ENCODE measurements at regions not wholly inside any gene's neighbourhood (a gene's known extent, or its start where the extent isn't known, plus 50 kb on each side); places are given as distances from the start of the nearest gene placed in this dataset.

DNA sequence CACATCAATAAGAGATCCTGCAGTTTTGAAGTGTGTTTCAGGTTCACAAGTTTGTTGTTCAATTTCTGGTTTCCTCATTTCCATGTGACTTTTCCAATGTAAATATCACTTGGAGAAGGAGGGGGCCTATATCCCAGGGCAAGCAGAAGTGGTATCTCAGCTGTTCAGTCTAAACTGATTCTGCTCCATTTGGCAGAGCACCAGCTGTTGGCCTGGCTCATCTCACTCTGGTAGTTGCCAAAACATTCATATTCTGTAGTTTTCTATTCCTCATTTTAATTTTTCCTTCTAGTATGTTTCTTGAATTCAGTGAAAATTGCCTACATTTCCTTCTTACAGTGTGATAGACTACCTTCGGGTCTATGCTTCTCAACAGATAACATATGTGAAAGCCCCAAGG is 101.8 kb upstream of the TAC1 start:
- no peaks in the 10 kb centered on the region for H3K9me3 ChIP-seq (ENCODE audit: low read length)
- ChIA-PET CTCF (no interaction called here), POLR2A (no interaction called here)
- H3K4me1 ChIP-seq (ENCODE audit: insufficient read depth, low read length): no peaks in the 10 kb centered on the region
- Mint-ChIP-seq H3K9me3 (peaks cover 2 to 5% (median 3%) of the 10 kb centered on the region in 5 donors), H3K36me3 (no peaks in the 10 kb centered on the region), H3K27me3 (peaks cover 5 to 6% of the 10 kb centered on the region in 2 donors), H3K4me1 (no peaks in the 10 kb centered on the region), H3K27ac (no peak overlapping the region), H3K4me3 (no peak overlapping the region)
- no peak for DNase-seq
- no peaks in the 10 kb centered on the region for H3K27me3 ChIP-seq (ENCODE audit: insufficient read depth, low read length, poor library complexity, severe bottlenecking)
- no peak overlapping the region for H3K4me3 ChIP-seq (ENCODE audit: low read length)
- no peak overlapping the region for H3K27ac ChIP-seq (ENCODE audit: low read depth, low read length)
- H3K36me3 ChIP-seq (ENCODE audit: insufficient read depth, low read length): no peaks in the 10 kb centered on the region

DNA sequence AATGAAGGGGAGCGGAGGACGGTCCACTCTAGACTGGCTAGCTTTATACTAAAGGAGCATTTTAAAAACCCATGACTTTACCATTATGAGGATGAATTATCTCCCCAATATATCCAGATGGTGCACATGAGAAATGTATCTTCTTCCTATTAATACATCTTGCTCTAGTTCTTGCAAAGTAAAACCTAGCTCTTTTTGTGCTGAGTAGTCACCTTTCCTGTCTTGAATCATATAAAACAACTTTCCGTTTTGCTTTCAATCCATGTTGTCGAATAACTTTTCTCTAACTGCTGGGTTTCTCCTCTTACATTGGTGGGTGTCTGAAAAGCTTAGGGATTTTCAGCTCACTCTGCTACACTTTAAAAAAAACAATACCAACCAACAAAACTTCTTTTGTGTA is 96.3 kb upstream of the TAC1 start:
- H3K27ac Mint-ChIP-seq: no peak overlapping the region
- H3K4me1 Mint-ChIP-seq: no peaks in the 10 kb centered on the region
- no peaks in the 10 kb centered on the region for H3K27me3 Mint-ChIP-seq
- no peak for DNase-seq
- CTCF ChIA-PET: no interaction called here
- H3K36me3 ChIP-seq (ENCODE audit: insufficient read depth, low read length): no peaks in the 10 kb centered on the region
- no peak overlapping the region for H3K4me3 ChIP-seq (ENCODE audit: low read length)
- H3K36me3 Mint-ChIP-seq: no peaks in the 10 kb centered on the region
- no peaks in the 10 kb centered on the region for H3K27me3 ChIP-seq (ENCODE audit: insufficient read depth, low read length, poor library complexity, severe bottlenecking)
- H3K9me3 Mint-ChIP-seq: peaks cover 0 to 3% (median 2%) of the 10 kb centered on the region in 5 donors
- no peak overlapping the region for H3K4me3 Mint-ChIP-seq
- H3K4me1 ChIP-seq (ENCODE audit: insufficient read depth, low read length): no peaks in the 10 kb centered on the region
- no peaks in the 10 kb centered on the region for H3K9me3 ChIP-seq (ENCODE audit: low read length)
- POLR2A ChIA-PET: no interaction called here
- H3K27ac ChIP-seq (ENCODE audit: low read depth, low read length): no peak overlapping the region

DNA sequence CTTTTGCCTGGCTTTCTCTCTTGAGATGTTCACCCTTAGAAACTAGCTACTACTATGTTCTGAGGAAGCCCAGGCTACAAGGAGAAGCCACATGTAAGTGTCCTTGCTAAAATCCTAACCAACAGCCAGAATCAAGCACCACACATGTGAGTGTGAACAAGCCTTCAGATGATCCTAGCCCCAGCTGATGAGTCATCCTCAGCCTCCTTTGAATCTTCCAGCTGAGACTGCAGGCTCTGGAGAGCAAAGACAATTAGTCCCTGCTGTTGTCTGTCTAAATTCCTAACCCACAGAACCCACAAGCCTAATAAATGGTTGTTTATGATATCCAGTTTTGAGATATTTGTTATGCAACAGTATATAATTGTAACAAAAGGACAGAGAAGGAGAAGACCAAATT is 92.8 kb upstream of the TAC1 start:
- Histone ChIP-seq H3K27ac (ENCODE audit: low read depth, low read length) (no peak overlapping the region), H3K27me3 (ENCODE audit: insufficient read depth, low read length, poor library complexity, severe bottlenecking) (no peaks in the 10 kb centered on the region), H3K9me3 (ENCODE audit: low read length) (no peaks in the 10 kb centered on the region), H3K4me3 (ENCODE audit: low read length) (no peak overlapping the region), H3K36me3 (ENCODE audit: insufficient read depth, low read length) (no peaks in the 10 kb centered on the region), H3K4me1 (ENCODE audit: insufficient read depth, low read length) (no peaks in the 10 kb centered on the region)
- no peaks in the 10 kb centered on the region for H3K4me1 Mint-ChIP-seq
- H3K4me3 Mint-ChIP-seq: no peak overlapping the region
- DNase-seq: no peak
- H3K36me3 Mint-ChIP-seq: no peaks in the 10 kb centered on the region
- H3K9me3 Mint-ChIP-seq: peaks cover 0 to 7% (median 2%) of the 10 kb centered on the region in 5 donors
- POLR2A ChIA-PET: no interaction called here
- no peak overlapping the region for H3K27ac Mint-ChIP-seq
- CTCF ChIA-PET: no interaction called here
- no peaks in the 10 kb centered on the region for H3K27me3 Mint-ChIP-seq

DNA sequence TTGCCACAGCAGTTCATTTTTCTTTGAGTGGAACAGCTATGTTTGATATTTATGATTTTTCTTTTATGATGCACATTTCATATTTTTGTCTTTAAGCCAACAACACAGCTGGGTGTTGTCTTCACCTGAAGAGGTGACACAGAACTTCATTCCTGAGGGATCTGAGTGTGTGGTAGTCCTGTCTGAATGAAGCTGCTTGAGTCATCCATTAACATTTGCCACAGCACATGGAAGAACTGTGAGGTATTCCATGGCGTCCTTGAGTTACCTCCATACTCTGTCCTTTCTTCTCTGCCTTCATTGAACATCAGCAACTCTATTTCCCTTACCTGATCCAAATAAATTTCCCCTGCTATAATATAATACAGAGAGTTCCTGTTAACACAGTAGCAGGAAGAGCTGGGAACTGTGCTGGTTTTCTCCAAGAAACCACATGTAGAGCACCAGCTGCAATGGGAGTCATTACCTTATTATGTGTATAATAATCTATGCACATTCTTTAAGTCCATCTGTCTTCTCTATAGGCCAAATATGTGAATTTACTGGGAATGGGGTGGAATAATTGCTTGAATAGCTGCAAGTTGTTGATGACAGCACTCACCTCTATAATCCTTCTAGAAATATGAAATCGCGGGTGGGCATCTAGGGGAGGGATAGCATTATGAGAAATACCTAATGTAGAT is 72.4 kb upstream of the TAC1 start:
- no peaks in the 10 kb centered on the region for H3K36me3 ChIP-seq (ENCODE audit: insufficient read depth, low read length)
- Mint-ChIP-seq H3K4me3 (no peak overlapping the region), H3K9me3 (peaks cover 0 to 3% (median 0%) of the 10 kb centered on the region in 5 donors), H3K4me1 (no peaks in the 10 kb centered on the region), H3K27me3 (peaks cover 0 to 6% of the 10 kb centered on the region in 2 donors), H3K27ac (no peak overlapping the region), H3K36me3 (no peaks in the 10 kb centered on the region)
- H3K27ac ChIP-seq (ENCODE audit: low read depth, low read length): no peak overlapping the region
- H3K4me1 ChIP-seq (ENCODE audit: insufficient read depth, low read length): no peaks in the 10 kb centered on the region
- ChIA-PET POLR2A (no interaction called here), CTCF (no interaction called here)
- no peak for DNase-seq
- no peak overlapping the region for H3K4me3 ChIP-seq (ENCODE audit: low read length)
- H3K9me3 ChIP-seq (ENCODE audit: low read length): no peaks in the 10 kb centered on the region
- no peaks in the 10 kb centered on the region for H3K27me3 ChIP-seq (ENCODE audit: insufficient read depth, low read length, poor library complexity, severe bottlenecking)

DNA sequence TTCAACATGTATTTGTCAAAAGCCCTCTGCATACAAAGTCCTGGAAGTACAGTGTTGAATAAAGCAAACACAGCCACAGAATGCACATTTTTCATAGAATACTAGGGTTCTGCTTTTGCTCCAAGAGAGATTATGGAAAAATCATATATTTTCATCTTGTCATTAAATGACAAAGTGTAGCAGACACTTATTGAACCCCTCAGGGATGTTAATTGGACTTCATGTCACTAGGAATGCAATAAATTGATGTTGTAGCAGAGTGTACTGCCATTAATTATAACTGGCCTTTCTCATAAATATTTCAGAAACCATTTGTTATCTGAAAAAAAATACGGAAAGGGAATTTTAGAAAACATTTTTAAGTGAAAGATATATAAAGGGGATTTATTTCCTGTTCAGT is 64.5 kb upstream of the TAC1 start:
- no peaks in the 10 kb centered on the region for H3K36me3 Mint-ChIP-seq
- no peaks in the 10 kb centered on the region for H3K36me3 ChIP-seq (ENCODE audit: insufficient read depth, low read length)
- H3K4me1 ChIP-seq (ENCODE audit: insufficient read depth, low read length): no peaks in the 10 kb centered on the region
- DNase-seq: no peak
- H3K9me3 ChIP-seq (ENCODE audit: low read length): no peaks in the 10 kb centered on the region
- no peak overlapping the region for H3K27ac Mint-ChIP-seq
- peaks cover 0 to 6% (median 0%) of the 10 kb centered on the region in 5 donors for H3K9me3 Mint-ChIP-seq
- peaks cover 0 to 1% of the 10 kb centered on the region in 2 donors for H3K27me3 Mint-ChIP-seq
- H3K4me3 Mint-ChIP-seq: no peak overlapping the region
- POLR2A ChIA-PET: no interaction called here
- no peak overlapping the region for H3K4me3 ChIP-seq (ENCODE audit: low read length)
- no peak overlapping the region for H3K27ac ChIP-seq (ENCODE audit: low read depth, low read length)
- H3K4me1 Mint-ChIP-seq: no peaks in the 10 kb centered on the region
- H3K27me3 ChIP-seq (ENCODE audit: insufficient read depth, low read length, poor library complexity, severe bottlenecking): no peaks in the 10 kb centered on the region
- CTCF ChIA-PET: no interaction called here

DNA sequence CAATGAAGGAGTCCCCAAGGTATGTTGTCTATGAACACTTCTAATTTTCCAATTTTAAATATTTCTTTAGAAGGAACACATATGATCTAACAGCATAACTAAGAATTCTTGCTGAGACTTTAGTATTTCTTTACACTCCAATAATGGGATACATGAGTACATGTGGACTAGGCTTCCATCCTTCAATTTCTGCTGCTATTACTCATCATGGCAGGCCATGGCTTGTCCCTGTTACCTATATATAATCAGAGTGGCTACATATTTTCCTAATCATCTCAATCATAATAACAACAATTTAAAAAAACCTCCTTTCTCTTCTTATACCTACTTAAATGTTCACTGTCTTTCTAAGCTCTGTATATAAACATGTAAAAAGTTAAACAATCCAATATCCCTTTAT is 60.3 kb upstream of the TAC1 start:
- Histone ChIP-seq H3K9me3 (ENCODE audit: low read length) (no peaks in the 10 kb centered on the region), H3K4me1 (ENCODE audit: insufficient read depth, low read length) (no peaks in the 10 kb centered on the region), H3K27me3 (ENCODE audit: insufficient read depth, low read length, poor library complexity, severe bottlenecking) (no peaks in the 10 kb centered on the region), H3K27ac (ENCODE audit: low read depth, low read length) (no peak overlapping the region), H3K36me3 (ENCODE audit: insufficient read depth, low read length) (no peaks in the 10 kb centered on the region), H3K4me3 (ENCODE audit: low read length) (no peak overlapping the region)
- no peak for DNase-seq
- Mint-ChIP-seq H3K4me1 (no peaks in the 10 kb centered on the region), H3K27ac (no peak overlapping the region), H3K36me3 (no peaks in the 10 kb centered on the region), H3K27me3 (no peaks in the 10 kb centered on the region), H3K9me3 (peaks cover 0 to 6% (median 0%) of the 10 kb centered on the region in 5 donors), H3K4me3 (no peak overlapping the region)
- ChIA-PET POLR2A (no interaction called here), CTCF (no interaction called here)

DNA sequence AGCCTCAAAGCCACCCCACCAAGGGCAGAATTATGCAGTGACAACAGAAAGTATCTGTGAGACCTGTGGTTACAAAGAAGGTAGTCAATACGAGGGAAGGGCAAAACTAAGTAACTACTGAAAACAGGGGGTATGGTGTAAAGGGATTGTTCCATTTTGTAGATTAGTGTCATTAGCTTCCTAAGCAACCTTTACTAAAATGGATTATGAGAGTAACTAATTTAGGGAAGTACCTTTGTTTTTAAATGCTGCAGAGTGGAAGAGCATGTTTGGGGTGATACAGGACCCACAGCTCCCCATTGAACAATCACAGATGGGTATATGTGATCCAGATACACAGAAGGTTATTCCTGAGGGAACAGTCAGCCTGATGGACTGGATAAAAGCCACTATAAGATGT is 51.3 kb upstream of the TAC1 start:
- CTCF ChIA-PET: no interaction called here
- no peak for DNase-seq
- H3K27me3 Mint-ChIP-seq: peaks cover 0 to 4% of the 10 kb centered on the region in 2 donors
- Histone ChIP-seq H3K27me3 (ENCODE audit: insufficient read depth, low read length, poor library complexity, severe bottlenecking) (no peaks in the 10 kb centered on the region), H3K9me3 (ENCODE audit: low read length) (no peaks in the 10 kb centered on the region), H3K4me3 (ENCODE audit: low read length) (no peak overlapping the region), H3K4me1 (ENCODE audit: insufficient read depth, low read length) (no peaks in the 10 kb centered on the region), H3K27ac (ENCODE audit: low read depth, low read length) (no peak overlapping the region), H3K36me3 (ENCODE audit: insufficient read depth, low read length) (no peaks in the 10 kb centered on the region)
- no peak overlapping the region for H3K27ac Mint-ChIP-seq
- H3K4me3 Mint-ChIP-seq: no peak overlapping the region
- POLR2A ChIA-PET: no interaction called here
- no peaks in the 10 kb centered on the region for H3K4me1 Mint-ChIP-seq
- peaks cover 0 to 4% (median 0%) of the 10 kb centered on the region in 5 donors for H3K9me3 Mint-ChIP-seq
- H3K36me3 Mint-ChIP-seq: no peaks in the 10 kb centered on the region

Measured in CD8-positive, alpha-beta memory T cell (primary cell).